Activated B cell treated with CpG ODN at 0.5 μM for 24 hours (primary cell): ENCODE measurements at regions not wholly inside any gene's neighbourhood (a gene's known extent, or its start where the extent isn't known, plus 50 kb on each side); places are given as distances from the start of the nearest gene placed in this dataset.

Experiments used
- ATAC-seq: fragments of 200-7000 bp; cut with Tn5 transposase; one replicate; pipeline ENCODE4 v1.10.0; 2021; ENCODE audit warnings: low read depth, mild to moderate bottlenecking, moderate library complexity
- CTCF ChIA-PET: fragments of 350-600 bp; sonication (Branson Sonifier 250); formaldehyde crosslinking; loops from one replicate; lab custom pipeline; 2021; ENCODE audit warnings: antibody characterized with exemption; lab: Charles Lee
- POLR2A ChIA-PET: fragments of 350-600 bp; sonication (Branson Sonifier 250); formaldehyde crosslinking; loops from one replicate; lab custom pipeline; 2021; ENCODE audit warnings: antibody characterized with exemption; lab: Charles Lee
- DNase-seq: peaks from one replicate; pipeline ENCODE4 v3.0.0; 2022
- H3K27ac Mint-ChIP-seq: one replicate; pipeline ENCODE4 v1.8.0; 2020; ENCODE audit warnings: mixed read lengths
- H3K27me3 Mint-ChIP-seq: one replicate; pipeline ENCODE4 v1.8.0; 2021; ENCODE audit warnings: mixed read lengths
- H3K36me3 Mint-ChIP-seq: one replicate; pipeline ENCODE4 v1.8.0; 2021; ENCODE audit warnings: low read depth, mixed read lengths
- H3K4me1 Mint-ChIP-seq: one replicate; pipeline ENCODE4 v1.8.0; 2021; ENCODE audit warnings: mixed read lengths
- H3K4me3 Mint-ChIP-seq: one replicate; pipeline ENCODE4 v1.8.0; 2020; ENCODE audit warnings: mild to moderate bottlenecking, mixed read lengths
- H3K9me3 Mint-ChIP-seq: one replicate; pipeline ENCODE4 v1.8.0; 2020; ENCODE audit warnings: mixed read lengths
- intact Hi-C: fragments of 100-400 bp; cut with micrococcal nuclease; formaldehyde crosslinking; loops from one replicate; pipeline ENCODE4 v1.15.1; 2024
- TF ChIP-seq, protein P1 (sequence below): fragments of 200-600 bp; IDR thresholded peaks from one replicate; pipeline ENCODE4 v1.8.0; 2022; ENCODE audit warnings: antibody characterized with exemption, mild to moderate bottlenecking

- CTCF ChIA-PET, result no interaction called here
- Mint-ChIP-seq H3K27me3 (no peaks in the 10 kb centered on the region), H3K36me3 (no peaks in the 10 kb centered on the region), H3K9me3 (peaks cover 2% of the 10 kb centered on the region), H3K4me1 (no peaks in the 10 kb centered on the region), H3K4me3 (no peak overlapping the region), H3K27ac (no peak overlapping the region)
- intact Hi-C loops, result loop anchor here (5.0 kb wide), 1 partner anchor 51 kb away; no protein-coding TSS in a partner anchor
- no peak for DNase-seq
- TF ChIP-seq, protein P1, sequence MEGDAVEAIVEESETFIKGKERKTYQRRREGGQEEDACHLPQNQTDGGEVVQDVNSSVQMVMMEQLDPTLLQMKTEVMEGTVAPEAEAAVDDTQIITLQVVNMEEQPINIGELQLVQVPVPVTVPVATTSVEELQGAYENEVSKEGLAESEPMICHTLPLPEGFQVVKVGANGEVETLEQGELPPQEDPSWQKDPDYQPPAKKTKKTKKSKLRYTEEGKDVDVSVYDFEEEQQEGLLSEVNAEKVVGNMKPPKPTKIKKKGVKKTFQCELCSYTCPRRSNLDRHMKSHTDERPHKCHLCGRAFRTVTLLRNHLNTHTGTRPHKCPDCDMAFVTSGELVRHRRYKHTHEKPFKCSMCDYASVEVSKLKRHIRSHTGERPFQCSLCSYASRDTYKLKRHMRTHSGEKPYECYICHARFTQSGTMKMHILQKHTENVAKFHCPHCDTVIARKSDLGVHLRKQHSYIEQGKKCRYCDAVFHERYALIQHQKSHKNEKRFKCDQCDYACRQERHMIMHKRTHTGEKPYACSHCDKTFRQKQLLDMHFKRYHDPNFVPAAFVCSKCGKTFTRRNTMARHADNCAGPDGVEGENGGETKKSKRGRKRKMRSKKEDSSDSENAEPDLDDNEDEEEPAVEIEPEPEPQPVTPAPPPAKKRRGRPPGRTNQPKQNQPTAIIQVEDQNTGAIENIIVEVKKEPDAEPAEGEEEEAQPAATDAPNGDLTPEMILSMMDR, result no peak
- POLR2A ChIA-PET, result no interaction called here
- no peak for ATAC-seq
Measured at GRCh38 chr11:81916451-81916850, 817.2 kb downstream of the FAM181B start.

DNA sequence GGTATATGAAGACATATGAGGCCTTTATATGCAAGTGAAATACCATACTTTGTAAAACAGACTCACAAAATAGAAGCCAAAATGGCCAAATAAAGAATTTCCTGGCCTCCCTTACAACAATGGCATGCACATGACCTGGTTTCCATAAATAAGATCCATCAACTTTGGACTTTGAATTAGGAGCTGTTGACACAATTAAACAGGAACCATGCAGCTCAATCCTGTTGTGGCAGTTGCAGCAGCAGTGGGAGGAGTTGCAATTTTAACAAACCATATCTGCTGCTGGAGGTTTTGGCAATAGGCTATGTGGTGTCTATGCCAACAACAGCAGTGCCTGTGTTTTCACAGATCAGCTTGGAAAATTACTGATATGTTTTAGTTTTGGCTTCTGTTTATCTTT, 818.6 kb downstream of the FAM181B start:
- Mint-ChIP-seq H3K4me3 (no peak overlapping the region), H3K9me3 (peaks cover 2% of the 10 kb centered on the region), H3K27ac (no peak overlapping the region), H3K36me3 (no peaks in the 10 kb centered on the region), H3K27me3 (no peaks in the 10 kb centered on the region), H3K4me1 (no peaks in the 10 kb centered on the region)
- ATAC-seq (no peak), DNase-seq (no peak)
- intact Hi-C loops, result loop anchor here (5.0 kb wide), 1 partner anchor 52 kb away; no protein-coding TSS in a partner anchor
- CTCF ChIA-PET, result no interaction called here
- POLR2A ChIA-PET, result interaction anchor here (0.6 kb wide), 1 partner anchor 176 kb away, joined by 3 read pairs; no protein-coding TSS in a partner anchor
- TF ChIP-seq, protein P1, result no peak

- DNase-seq (no peak), ATAC-seq (no peak)
- ChIA-PET CTCF (no interaction called here), POLR2A (no interaction called here)
- no peaks in the 10 kb centered on the region for H3K27me3 Mint-ChIP-seq
- H3K27ac Mint-ChIP-seq, result no peak overlapping the region
- no peaks in the 10 kb centered on the region for H3K4me1 Mint-ChIP-seq
- no peak overlapping the region for H3K4me3 Mint-ChIP-seq
- TF ChIP-seq, protein P1, result no peak
- intact Hi-C loops, result no loop called here
- no peaks in the 10 kb centered on the region for H3K36me3 Mint-ChIP-seq
- H3K9me3 Mint-ChIP-seq, result peaks cover 3% of the 10 kb centered on the region
Measured at GRCh38 chr11:81913793-81914192, 819.9 kb downstream of the FAM181B start.

DNA sequence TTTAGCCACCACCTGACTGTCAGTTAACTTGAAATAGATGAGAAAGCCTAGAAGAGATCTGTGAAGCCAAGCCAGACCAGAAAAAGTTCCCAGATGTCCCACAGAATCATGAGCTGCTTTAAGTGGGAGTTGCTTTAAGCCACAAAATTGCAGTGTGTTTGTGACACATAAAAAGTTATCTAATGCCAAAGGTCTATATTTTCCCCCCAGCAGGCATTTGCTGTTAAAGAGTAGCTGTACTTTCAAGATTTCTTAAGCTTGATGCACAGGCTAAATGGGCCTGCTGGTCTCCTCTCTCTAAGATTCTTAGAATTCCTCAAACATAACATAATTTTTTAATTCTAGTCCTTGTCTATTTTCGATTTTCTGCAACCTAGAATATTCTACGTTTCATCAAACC, 825.7 kb downstream of the FAM181B start:
- ChIA-PET POLR2A (no interaction called here), CTCF (no interaction called here)
- no peak for DNase-seq
- no peak for ATAC-seq
- Mint-ChIP-seq H3K9me3 (peaks cover 2% of the 10 kb centered on the region), H3K4me3 (no peak overlapping the region), H3K4me1 (peaks cover 13% of the 10 kb centered on the region), H3K27me3 (no peaks in the 10 kb centered on the region), H3K27ac (no peak overlapping the region), H3K36me3 (no peaks in the 10 kb centered on the region)
- TF ChIP-seq, protein P1, result no peak
- intact Hi-C loops, result no loop called here

GRCh38 chr11:81899156-81899555, 834.5 kb downstream of the FAM181B start:
- CTCF ChIA-PET, result no interaction called here
- POLR2A ChIA-PET, result interaction anchor here (0.6 kb wide), 1 partner anchor 48 kb away, joined by 3 read pairs; no protein-coding TSS in a partner anchor
- no peaks in the 10 kb centered on the region for H3K36me3 Mint-ChIP-seq
- no peak for DNase-seq
- H3K27me3 Mint-ChIP-seq, result no peaks in the 10 kb centered on the region
- H3K4me1 Mint-ChIP-seq, result peaks cover 10% of the 10 kb centered on the region
- no peak for ATAC-seq
- no peaks in the 10 kb centered on the region for H3K9me3 Mint-ChIP-seq
- no peak overlapping the region for H3K4me3 Mint-ChIP-seq
- intact Hi-C loops, result no loop called here
- TF ChIP-seq, protein P1, result no peak
- H3K27ac Mint-ChIP-seq, result no peak overlapping the region
